ENCODE measurements at regions not wholly inside any gene's neighbourhood (a gene's known extent, or its start where the extent isn't known, plus 50 kb on each side); places are given as distances from the start of the nearest gene placed in this dataset.
A peak's percentile ranks its signal among the peaks of the same experiment; 100 is the strongest.

GRCh38 chr6:71394926-71395325, 106.3 kb downstream of the OGFRL1 start:
- Histone ChIP-seq H3K79me2 (ENCODE audit: low read length) (no peaks in the 10 kb centered on the region), H3K9ac (ENCODE audit: low read length) (no peak overlapping the region), H3K4me3 (ENCODE audit: low read length) (no peak overlapping the region), H3K36me3 (replicated peaks; ENCODE audit: low read depth, low read length) (no peaks in the 10 kb centered on the region), H4K20me1 (ENCODE audit: insufficient read depth, low read length) (no peaks in the 10 kb centered on the region), H3K9me3 (ENCODE audit: insufficient read depth, low read length) (no peaks in the 10 kb centered on the region), H3K27me3 (ENCODE audit: low read depth, low read length) (0 out of 2 replicates have a peak, but pooled peaks cover 3% of the 10 kb centered on the region), H3K4me1 (ENCODE audit: low read length) (peaks cover 14% of the 10 kb centered on the region), H2AFZ (ENCODE audit: low read depth, low read length) (no peak overlapping the region), H3K27ac (ENCODE audit: low read length) (no peak overlapping the region), H3K4me2 (ENCODE audit: low read length) (no peak overlapping the region)
- TF ChIP-seq CTCF (IDR thresholded peaks at IDR 0.05; ENCODE audit: low read depth, low read length) (no peak), EZH2phosphoT487 (IDR thresholded peaks at IDR 0.05; ENCODE audit: low read depth) (no peak)

- H3K27me3 ChIP-seq (ENCODE audit: low read depth, low read length), result 0 out of 2 replicates have a peak, but pooled peaks cover 3% of the 10 kb centered on the region
- H3K4me1 ChIP-seq (ENCODE audit: low read length), result peaks cover 14% of the 10 kb centered on the region
- peak overlapping the region; percentile 53 for H3K4me2 ChIP-seq (ENCODE audit: low read length)
- H3K79me2 ChIP-seq (ENCODE audit: low read length), result no peaks in the 10 kb centered on the region
- H3K9me3 ChIP-seq (ENCODE audit: insufficient read depth, low read length), result no peaks in the 10 kb centered on the region
- no peaks in the 10 kb centered on the region for H3K36me3 ChIP-seq (replicated peaks; ENCODE audit: low read depth, low read length)
- no peaks in the 10 kb centered on the region for H4K20me1 ChIP-seq (ENCODE audit: insufficient read depth, low read length)
- peak overlapping the region; percentile 12; the same call in 1 of the 2 replicates for H3K4me3 ChIP-seq (ENCODE audit: low read length)
- H3K27ac ChIP-seq (ENCODE audit: low read length), result no peak overlapping the region
- H3K9ac ChIP-seq (ENCODE audit: low read length), result no peak overlapping the region
- no peak for TF ChIP-seq CTCF (IDR thresholded peaks at IDR 0.05; ENCODE audit: low read depth, low read length)
- TF ChIP-seq EZH2phosphoT487 (IDR thresholded peaks at IDR 0.05; ENCODE audit: low read depth), result no peak
- H2AFZ ChIP-seq (ENCODE audit: low read depth, low read length), result no peak overlapping the region
These were observed 107.3 kb downstream of the OGFRL1 start for GRCh38 chr6:71395731-71396409.

- H3K4me3 ChIP-seq (ENCODE audit: low read length), result peak overlapping the region; percentile 12; the same call in 1 of the 2 replicates
- no peaks in the 10 kb centered on the region for H3K79me2 ChIP-seq (ENCODE audit: low read length)
- H3K9me3 ChIP-seq (ENCODE audit: insufficient read depth, low read length), result no peaks in the 10 kb centered on the region
- no peak for TF ChIP-seq EZH2phosphoT487 (IDR thresholded peaks at IDR 0.05; ENCODE audit: low read depth)
- no peak for TF ChIP-seq CTCF (IDR thresholded peaks at IDR 0.05; ENCODE audit: low read depth, low read length)
- H3K4me1 ChIP-seq (ENCODE audit: low read length), result peaks cover 14% of the 10 kb centered on the region
- no peak overlapping the region for H3K27ac ChIP-seq (ENCODE audit: low read length)
- no peaks in the 10 kb centered on the region for H3K36me3 ChIP-seq (replicated peaks; ENCODE audit: low read depth, low read length)
- H4K20me1 ChIP-seq (ENCODE audit: insufficient read depth, low read length), result no peaks in the 10 kb centered on the region
- H3K27me3 ChIP-seq (ENCODE audit: low read depth, low read length), result 0 out of 2 replicates have a peak, but pooled peaks cover 3% of the 10 kb centered on the region
- no peak overlapping the region for H3K9ac ChIP-seq (ENCODE audit: low read length)
- no peak overlapping the region for H2AFZ ChIP-seq (ENCODE audit: low read depth, low read length)
- peak overlapping the region; percentile 53 for H3K4me2 ChIP-seq (ENCODE audit: low read length)
These were observed 107.8 kb downstream of the OGFRL1 start for GRCh38 chr6:71396410-71396801.

GRCh38 chr6:71399279-71399678, 110.7 kb downstream of the OGFRL1 start:
- Histone ChIP-seq H3K4me3 (ENCODE audit: low read length) (no peak overlapping the region), H3K36me3 (replicated peaks; ENCODE audit: low read depth, low read length) (no peaks in the 10 kb centered on the region), H2AFZ (ENCODE audit: low read depth, low read length) (no peak overlapping the region), H3K4me2 (ENCODE audit: low read length) (no peak overlapping the region), H3K9ac (ENCODE audit: low read length) (no peak overlapping the region), H4K20me1 (ENCODE audit: insufficient read depth, low read length) (no peaks in the 10 kb centered on the region), H3K4me1 (ENCODE audit: low read length) (peaks cover 19% of the 10 kb centered on the region), H3K27ac (ENCODE audit: low read length) (no peak overlapping the region), H3K27me3 (ENCODE audit: low read depth, low read length) (no peaks in the 10 kb centered on the region), H3K9me3 (ENCODE audit: insufficient read depth, low read length) (no peaks in the 10 kb centered on the region), H3K79me2 (ENCODE audit: low read length) (no peaks in the 10 kb centered on the region)
- TF ChIP-seq CTCF (IDR thresholded peaks at IDR 0.05; ENCODE audit: low read depth, low read length) (no peak), EZH2phosphoT487 (IDR thresholded peaks at IDR 0.05; ENCODE audit: low read depth) (no peak)
